ENCODE measurements at regions not wholly inside any gene's neighbourhood (a gene's known extent, or its start where the extent isn't known, plus 50 kb on each side); places are given as distances from the start of the nearest gene placed in this dataset.
A peak's percentile ranks its signal among the peaks of the same experiment; 100 is the strongest.

- TF ChIP-seq SMC3 (IDR thresholded peaks at IDR 0.05; ENCODE audit: low read depth, low read length), result no peak
- no peak for TF ChIP-seq RFX5 (IDR thresholded peaks at IDR 0.05; ENCODE audit: low read depth, low read length)
- TF ChIP-seq POLR2A (IDR thresholded peaks at IDR 0.05; ENCODE audit: low read depth, low read length), result no peak
Observed at GRCh38 chr11:13183826-13184196, 93.8 kb upstream of the BMAL1 start (continued).

- TF ChIP-seq FOS (IDR thresholded peaks at IDR 0.05; ENCODE audit: low read depth, low read length), result no peak
- no peak for TF ChIP-seq MAZ (IDR thresholded peaks at IDR 0.05; ENCODE audit: borderline replicate concordance, low read depth, low read length)
- TF ChIP-seq SMC3 (IDR thresholded peaks at IDR 0.05; ENCODE audit: low read depth, low read length), result no peak
Observed at GRCh38 chr11:13184295-13184794, 93.2 kb upstream of the BMAL1 start.

More at GRCh38 chr11:13184295-13184794, 93.2 kb upstream of the BMAL1 start:
- Histone ChIP-seq H3K79me1 (ENCODE audit: low read depth in 1 of 2, low read length in 2 of 2) (no peaks in the 10 kb centered on the region), H2BK120ac (ENCODE audit: low read depth, low read length) (no peak overlapping the region; the same call in 1 of the 2 replicates), H4K5ac (ENCODE audit: low read depth, low read length) (no peak overlapping the region), H2BK20ac (ENCODE audit: low read depth, low read length) (no peak overlapping the region), H4K20me1 (ENCODE audit: insufficient read depth, low read length) (no peaks in the 10 kb centered on the region), H2AK5ac (ENCODE audit: low read depth, low read length) (no peak overlapping the region), H3K14ac (replicated peaks; ENCODE audit: low read depth, low read length) (no peak overlapping the region), H2AK9ac (replicated peaks; ENCODE audit: low read depth, low read length, poor library complexity) (no peak overlapping the region), H2BK15ac (ENCODE audit: low read depth, low read length) (no peak overlapping the region), H3K4me3 (ENCODE audit: insufficient read depth, low read depth, low read length) (no peak overlapping the region), H3K56ac (ENCODE audit: extremely low read depth, insufficient read depth, low read length) (no peak overlapping the region), H2BK5ac (ENCODE audit: low read depth, low read length, poor library complexity, severe bottlenecking) (no peak overlapping the region), H3K4ac (ENCODE audit: low read depth, low read length) (peak overlapping the region; percentile 51; the same call in 1 of the 2 replicates), H4K91ac (ENCODE audit: insufficient read depth, low read depth, low read length) (peak overlapping the region; percentile 34), H3K23ac (ENCODE audit: low read depth, low read length) (no peak overlapping the region), H2AFZ (replicated peaks; ENCODE audit: low read length, poor library complexity) (no peak overlapping the region), H3K4me2 (ENCODE audit: low read depth, low read length) (no peak overlapping the region), H3K36me3 (ENCODE audit: control insufficient read depth, insufficient read depth, low read length) (no peaks in the 10 kb centered on the region), H3K18ac (ENCODE audit: low read depth, low read length) (no peak overlapping the region), H3K9me1 (ENCODE audit: insufficient read depth, low read length) (0 out of 2 replicates have a peak, but pooled peaks cover 4% of the 10 kb centered on the region), H3K4me1 (ENCODE audit: control insufficient read depth, insufficient read depth, low read length) (no peaks in the 10 kb centered on the region), H4K8ac (ENCODE audit: low read depth in 2 of 2, low read length in 2 of 2) (no peak overlapping the region), H3K27ac (ENCODE audit: insufficient read depth, low read length) (no peak overlapping the region), H3K9me3 (ENCODE audit: control insufficient read depth, insufficient read depth, low read length) (peaks cover 2% of the 10 kb centered on the region; the same call in 1 of the 2 replicates), H3K9ac (ENCODE audit: low read depth, low read length) (no peak overlapping the region), H3K27me3 (ENCODE audit: control insufficient read depth, insufficient read depth, low read length) (peaks cover 3% of the 10 kb centered on the region; the same call in 1 of the 2 replicates)
- POLR2A ChIA-PET (ENCODE audit: unreplicated experiment), result no interaction called here
- BruUV-seq (replicated peaks), result no TSS peak
- CTCF ChIA-PET, result interaction anchor here (0.6 to 2.1 kb wide), 5 partner anchors 8 to 304 kb away, joined by 3 to 17 read pairs (median 3); no protein-coding TSS in a partner anchor
- 90% methylated on average over 2 of the region's 9 CpGs; no CpG with 5 or more reads in 1 of the 2 experiments for WGBS, 2 experiments (ENCODE audit: extremely low coverage in 2 of 2, insufficient read length in 1 of 2)
- in situ Hi-C loops (cut with MboI; ENCODE audit: low sequenced_read_pairs), result no loop called here
- DNase-seq, result no peak
- intact Hi-C loops (cut with micrococcal nuclease), result no loop called here
- ATAC-seq (ENCODE audit: low read depth), result no peak
- dilution Hi-C loops (cut with HindIII; ENCODE audit: low sequenced_read_pairs, unreplicated experiment), result no loop called here

Measured in IMR-90 (cell line).